Effector memory CD4-positive, alpha-beta T cell (primary cell): ENCODE measurements at regions not wholly inside any gene's neighbourhood (a gene's known extent, or its start where the extent isn't known, plus 50 kb on each side); places are given as distances from the start of the nearest gene placed in this dataset.

Experiments used
- DNase-seq, 3 donors: peaks; one replicate each; pipeline ENCODE4 v3.0.0-alpha.2; 2020
- H3K27ac ChIP-seq: 2 replicates; pipeline ENCODE4 v1.7.0; 2013; ENCODE audit warnings: mild to moderate bottlenecking, low read length, moderate library complexity; ENCODE audit not compliant: insufficient read depth, poor library complexity, severe bottlenecking
- H3K27me3 ChIP-seq: replicated peaks from 2 replicates; pipeline ENCODE4 v1.7.0; 2013; ENCODE audit warnings: mild to moderate bottlenecking, low read length; ENCODE audit not compliant: insufficient read depth, control insufficient read depth, poor library complexity, severe bottlenecking
- H3K36me3 ChIP-seq: 2 replicates; pipeline ENCODE4 v1.7.0; 2013; ENCODE audit warnings: mild to moderate bottlenecking, low read length, moderate library complexity; ENCODE audit not compliant: control insufficient read depth, insufficient read depth
- H3K4me1 ChIP-seq: 2 replicates; pipeline ENCODE4 v1.7.0; 2013; ENCODE audit warnings: low read length, mild to moderate bottlenecking; ENCODE audit not compliant: control insufficient read depth, insufficient read depth, poor library complexity, severe bottlenecking
- H3K4me3 ChIP-seq: 2 replicates; pipeline ENCODE4 v1.7.0; 2013; ENCODE audit warnings: low read length, low read depth, mild to moderate bottlenecking; ENCODE audit not compliant: insufficient read depth, poor library complexity, severe bottlenecking
- H3K9me3 ChIP-seq: 2 replicates; pipeline ENCODE4 v1.7.0; 2013; ENCODE audit warnings: mild to moderate bottlenecking, low read length, moderate library complexity; ENCODE audit not compliant: control insufficient read depth

GRCh38 chr2:224146356-224147160 is 107.5 kb upstream of the SERPINE2 start:
- Histone ChIP-seq H3K4me3 (no peak overlapping the region), H3K4me1 (no peaks in the 10 kb centered on the region), H3K27ac (no peak overlapping the region), H3K9me3 (no peaks in the 10 kb centered on the region), H3K27me3 (no peaks in the 10 kb centered on the region), H3K36me3 (no peaks in the 10 kb centered on the region)
- no peak for DNase-seq

- no peak overlapping the region for H3K4me3 ChIP-seq
- H3K27me3 ChIP-seq: no peaks in the 10 kb centered on the region
- no peak overlapping the region for H3K27ac ChIP-seq
- no peaks in the 10 kb centered on the region for H3K36me3 ChIP-seq
- no peaks in the 10 kb centered on the region for H3K9me3 ChIP-seq
- no peak for DNase-seq
- no peaks in the 10 kb centered on the region for H3K4me1 ChIP-seq
Measured at GRCh38 chr2:224145751-224146355, 106.8 kb upstream of the SERPINE2 start.

- H3K4me3 ChIP-seq: no peak overlapping the region
- H3K27ac ChIP-seq: no peak overlapping the region
- no peaks in the 10 kb centered on the region for H3K27me3 ChIP-seq
- no peaks in the 10 kb centered on the region for H3K36me3 ChIP-seq
- no peak for DNase-seq
- H3K4me1 ChIP-seq: no peaks in the 10 kb centered on the region
- no peaks in the 10 kb centered on the region for H3K9me3 ChIP-seq
Measured at GRCh38 chr2:224143526-224143925, 104.4 kb upstream of the SERPINE2 start.

- no peak overlapping the region for H3K4me3 ChIP-seq
- DNase-seq: no peak
- H3K36me3 ChIP-seq: no peaks in the 10 kb centered on the region
- H3K9me3 ChIP-seq: no peaks in the 10 kb centered on the region
- H3K4me1 ChIP-seq: no peaks in the 10 kb centered on the region
- no peak overlapping the region for H3K27ac ChIP-seq
- no peaks in the 10 kb centered on the region for H3K27me3 ChIP-seq
Measured at GRCh38 chr2:224142397-224143312, 103.6 kb upstream of the SERPINE2 start.

- H3K27ac ChIP-seq: no peak overlapping the region
- H3K27me3 ChIP-seq: no peaks in the 10 kb centered on the region
- H3K36me3 ChIP-seq: no peaks in the 10 kb centered on the region
- no peaks in the 10 kb centered on the region for H3K9me3 ChIP-seq
- H3K4me1 ChIP-seq: no peaks in the 10 kb centered on the region
- DNase-seq: no peak
- no peak overlapping the region for H3K4me3 ChIP-seq
Measured at GRCh38 chr2:224141304-224141703, 102.2 kb upstream of the SERPINE2 start.

GRCh38 chr2:224137208-224137607 is 98.1 kb upstream of the SERPINE2 start:
- no peaks in the 10 kb centered on the region for H3K4me1 ChIP-seq
- H3K9me3 ChIP-seq: no peaks in the 10 kb centered on the region
- H3K4me3 ChIP-seq: no peak overlapping the region
- no peaks in the 10 kb centered on the region for H3K36me3 ChIP-seq
- no peak overlapping the region for H3K27ac ChIP-seq
- H3K27me3 ChIP-seq: no peaks in the 10 kb centered on the region
- DNase-seq: no peak

- no peaks in the 10 kb centered on the region for H3K27me3 ChIP-seq
- no peak overlapping the region for H3K4me3 ChIP-seq
- no peaks in the 10 kb centered on the region for H3K4me1 ChIP-seq
- no peaks in the 10 kb centered on the region for H3K36me3 ChIP-seq
- no peak for DNase-seq
- no peak overlapping the region for H3K27ac ChIP-seq
- H3K9me3 ChIP-seq: no peaks in the 10 kb centered on the region
Measured at GRCh38 chr2:224136396-224136795, 97.3 kb upstream of the SERPINE2 start.

- Histone ChIP-seq H3K27me3 (no peaks in the 10 kb centered on the region), H3K27ac (no peak overlapping the region), H3K36me3 (no peaks in the 10 kb centered on the region), H3K4me1 (no peaks in the 10 kb centered on the region), H3K9me3 (no peaks in the 10 kb centered on the region), H3K4me3 (no peak overlapping the region)
- no peak for DNase-seq
Measured at GRCh38 chr2:224135881-224136280, 96.8 kb upstream of the SERPINE2 start.

GRCh38 chr2:224134003-224134734 is 95.1 kb upstream of the SERPINE2 start:
- Histone ChIP-seq H3K4me1 (no peaks in the 10 kb centered on the region), H3K4me3 (no peak overlapping the region), H3K27ac (no peak overlapping the region), H3K27me3 (no peaks in the 10 kb centered on the region), H3K36me3 (no peaks in the 10 kb centered on the region), H3K9me3 (no peaks in the 10 kb centered on the region)
- DNase-seq: no peak
